GM12873 (cell line): ENCODE measurements at regions not wholly inside any gene's neighbourhood (a gene's known extent, or its start where the extent isn't known, plus 50 kb on each side); places are given as distances from the start of the nearest gene placed in this dataset.

ENCODE experiments used
- CTCF ChIP-seq: IDR thresholded peaks from 2 replicates; pipeline ENCODE4 v1.5.1; 2012; ENCODE audit warnings: low read depth, mild to moderate bottlenecking, moderate library complexity, low read length, control low read depth; ENCODE audit not compliant: insufficient read depth; ENCODE audit errors: missing control alignments

GRCh38 chr4:184929476-184929875 is 88.8 kb upstream of the HELT start:
- no peak for TF ChIP-seq CTCF

GRCh38 chr4:184930026-184930425 is 88.3 kb upstream of the HELT start:
- no peak for TF ChIP-seq CTCF

- TF ChIP-seq CTCF: no peak
Observed at GRCh38 chr4:184932343-184932742, 85.9 kb upstream of the HELT start.

GRCh38 chr4:184933311-184933710 is 85.0 kb upstream of the HELT start:
- no peak for TF ChIP-seq CTCF

GRCh38 chr4:184934184-184934583 is 84.1 kb upstream of the HELT start:
- TF ChIP-seq CTCF: no peak

- TF ChIP-seq CTCF: no peak
Observed at GRCh38 chr4:184934961-184935360, 83.3 kb upstream of the HELT start.

GRCh38 chr4:184936071-184936470 is 82.2 kb upstream of the HELT start:
- TF ChIP-seq CTCF: no peak

- TF ChIP-seq CTCF: no peak
Observed at GRCh38 chr4:184937030-184937710, 81.1 kb upstream of the HELT start.
